HEK293 (cell line): ENCODE measurements at regions not wholly inside any gene's neighbourhood (a gene's known extent, or its start where the extent isn't known, plus 50 kb on each side); places are given as distances from the start of the nearest gene placed in this dataset.

Experiments used
- CTCF ChIA-PET: fragments of 350-600 bp; formaldehyde crosslinking; extraction: SDS; loops from one replicate; lab custom pipeline; 2021; ENCODE audit warnings: antibody characterized with exemption; lab: Yijun Ruan, JAX
- POLR2A ChIA-PET: fragments of 300-600 bp; formaldehyde crosslinking; extraction: SDS; loops from one replicate; lab custom pipeline; 2020; ENCODE audit warnings: antibody characterized with exemption, inconsistent platforms; lab: Yijun Ruan, JAX
- H3K27ac ChIP-seq: fragments of 200-500 bp; sonication (Bioruptor generic); 2 replicates; pipeline ENCODE4 v1.5.1; 2014; ENCODE audit warnings: low read depth, low read length, control low read depth, inconsistent platforms; ENCODE audit errors: extremely low read depth
- H3K36me3 ChIP-seq, 2 experiments: fragments of 200-500 bp in 1 of 2; sonication (Bioruptor generic) in 1 of 2; 1 replicate in 1 of 2; 2 replicates in 1 of 2; pipeline ENCODE4 v1.5.1; 2014 to 2017; ENCODE audit warnings: inconsistent platforms in 2 of 2, low read length in 2 of 2; ENCODE audit not compliant: control insufficient read depth in 2 of 2, insufficient read depth in 1 of 2
- H3K4me1 ChIP-seq: fragments of 200-500 bp; sonication (Bioruptor generic); 2 replicates; pipeline ENCODE4 v1.5.1; 2014; ENCODE audit warnings: mild to moderate bottlenecking, low read length, inconsistent platforms; ENCODE audit not compliant: control insufficient read depth, insufficient read depth
- H3K4me3 ChIP-seq: 2 replicates; pipeline ENCODE4 v1.5.1; 2011; ENCODE audit warnings: low read depth, mild to moderate bottlenecking, control low read depth, low read length, moderate library complexity
- H3K9me3 ChIP-seq: fragments of 200-500 bp; sonication (Bioruptor generic); 2 replicates; pipeline ENCODE4 v1.5.1; 2014; ENCODE audit warnings: low read depth, low read length, inconsistent platforms; ENCODE audit not compliant: control insufficient read depth, insufficient read depth
- BCL6B ChIP-seq: fragments of 450-650 bp; formaldehyde crosslinking; IDR thresholded peaks from 2 replicates; pipeline ENCODE4 v1.5.1; 2017; ENCODE audit warnings: missing biosample characterization, missing genetic modification characterization
- KLF10 ChIP-seq: fragments of 450-650 bp; IDR thresholded peaks from 2 replicates; pipeline ENCODE4 v1.5.1; 2018; ENCODE audit warnings: missing biosample characterization, mild to moderate bottlenecking, missing genetic modification characterization
- MZF1 ChIP-seq: fragments of 450-650 bp; formaldehyde crosslinking; IDR thresholded peaks from 2 replicates; pipeline ENCODE4 v1.5.1; 2017; ENCODE audit warnings: missing biosample characterization, missing genetic modification characterization, borderline replicate concordance
- PATZ1 ChIP-seq: fragments of 450-650 bp; formaldehyde crosslinking; IDR thresholded peaks from 2 replicates; pipeline ENCODE4 v1.5.1; 2016; ENCODE audit warnings: missing biosample characterization, missing genetic modification characterization
- REPIN1 ChIP-seq: fragments of 450-650 bp; formaldehyde crosslinking; IDR thresholded peaks from 2 replicates; pipeline ENCODE4 v1.5.1; 2017; ENCODE audit warnings: missing biosample characterization, missing genetic modification characterization, low read depth
- SCRT1 ChIP-seq: fragments of 450-650 bp; formaldehyde crosslinking; IDR thresholded peaks from 2 replicates; pipeline ENCODE4 v1.5.1; 2016; ENCODE audit warnings: missing biosample characterization, missing genetic modification characterization, borderline replicate concordance
- TSHZ1 ChIP-seq: fragments of 450-650 bp; formaldehyde crosslinking; IDR thresholded peaks from 2 replicates; pipeline ENCODE4 v1.5.1; 2016; ENCODE audit warnings: missing biosample characterization, missing genetic modification characterization, borderline replicate concordance
- YY1 ChIP-seq: fragments of 450-650 bp; formaldehyde crosslinking; IDR thresholded peaks from 2 replicates; pipeline ENCODE4 v1.5.1; 2018; ENCODE audit warnings: missing biosample characterization, missing genetic modification characterization
- ZNF140 ChIP-seq: fragments of 450-650 bp; formaldehyde crosslinking; IDR thresholded peaks from 2 replicates; pipeline ENCODE4 v1.5.1; 2016; ENCODE audit warnings: missing biosample characterization, missing genetic modification characterization
- ZNF146 ChIP-seq: fragments of 450-650 bp; formaldehyde crosslinking; IDR thresholded peaks from 2 replicates; pipeline ENCODE4 v1.5.1; 2016; ENCODE audit warnings: missing biosample characterization, missing genetic modification characterization
- ZNF16 ChIP-seq: fragments of 450-650 bp; formaldehyde crosslinking; IDR thresholded peaks from 2 replicates; pipeline ENCODE4 v1.5.1; 2016; ENCODE audit warnings: low read depth, missing biosample characterization, missing genetic modification characterization
- ZNF221 ChIP-seq: fragments of 450-650 bp; formaldehyde crosslinking; IDR thresholded peaks from 2 replicates; pipeline ENCODE4 v1.5.1; 2017; ENCODE audit warnings: missing biosample characterization, missing genetic modification characterization, borderline replicate concordance
- ZNF24 ChIP-seq: fragments of 450-650 bp; formaldehyde crosslinking; IDR thresholded peaks from 2 replicates; pipeline ENCODE4 v1.5.1; 2016; ENCODE audit warnings: missing biosample characterization, missing genetic modification characterization
- ZNF26 ChIP-seq: fragments of 450-650 bp; formaldehyde crosslinking; IDR thresholded peaks from 2 replicates; pipeline ENCODE4 v1.5.1; 2016; ENCODE audit warnings: missing biosample characterization, missing genetic modification characterization
- ZNF280C ChIP-seq: fragments of 450-650 bp; formaldehyde crosslinking; IDR thresholded peaks from 2 replicates; pipeline ENCODE4 v1.5.1; 2016; ENCODE audit warnings: missing biosample characterization, missing genetic modification characterization
- ZNF391 ChIP-seq: fragments of 450-650 bp; formaldehyde crosslinking; IDR thresholded peaks from 2 replicates; pipeline ENCODE4 v1.5.1; 2016; ENCODE audit warnings: low read depth, missing biosample characterization, missing genetic modification characterization, borderline replicate concordance
- ZNF416 ChIP-seq: fragments of 450-650 bp; formaldehyde crosslinking; IDR thresholded peaks from 2 replicates; pipeline ENCODE4 v1.5.1; 2016; ENCODE audit warnings: missing biosample characterization, missing genetic modification characterization
- ZNF48 ChIP-seq: fragments of 450-650 bp; formaldehyde crosslinking; IDR thresholded peaks from 2 replicates; pipeline ENCODE4 v1.5.1; 2016; ENCODE audit warnings: missing biosample characterization, missing genetic modification characterization
- ZNF530 ChIP-seq: fragments of 450-650 bp; formaldehyde crosslinking; IDR thresholded peaks from 2 replicates; pipeline ENCODE4 v1.5.1; 2016; ENCODE audit warnings: low read depth, missing biosample characterization, missing genetic modification characterization
- ZNF747 ChIP-seq: fragments of 450-650 bp; formaldehyde crosslinking; IDR thresholded peaks from 2 replicates; pipeline ENCODE4 v1.5.1; 2016; ENCODE audit warnings: missing biosample characterization, missing genetic modification characterization
- ZSCAN18 ChIP-seq: fragments of 450-650 bp; formaldehyde crosslinking; IDR thresholded peaks from 2 replicates; pipeline ENCODE4 v1.5.1; 2016; ENCODE audit warnings: missing biosample characterization, missing genetic modification characterization
- ZSCAN23 ChIP-seq: fragments of 450-650 bp; formaldehyde crosslinking; IDR thresholded peaks from 2 replicates; pipeline ENCODE4 v1.5.1; 2016; ENCODE audit warnings: missing biosample characterization, missing genetic modification characterization
- ZXDB ChIP-seq: fragments of 450-650 bp; formaldehyde crosslinking; IDR thresholded peaks from 2 replicates; pipeline ENCODE4 v1.5.1; 2016; ENCODE audit warnings: missing biosample characterization, missing genetic modification characterization

GRCh38 chr18:77619525-77619924 is 369.9 kb downstream of the GALR1 start (continued):
- TF ChIP-seq ZSCAN18 (no peak), BCL6B (tag by site-specific recombination) (no peak), REPIN1 (no peak), SCRT1 (tag by site-specific recombination) (no peak), ZNF747 (tag by site-specific recombination) (no peak), ZSCAN23 (tag by site-specific recombination) (no peak), ZNF140 (no peak), ZNF16 (tag by site-specific recombination) (no peak)

GRCh38 chr18:77622009-77622692 is 372.5 kb downstream of the GALR1 start:
- H3K4me3 ChIP-seq, result no peak overlapping the region
- ChIA-PET POLR2A (no interaction called here), CTCF (no interaction called here)
- H3K36me3 ChIP-seq, result no peaks in the 10 kb centered on the region
- H3K9me3 ChIP-seq, result no peaks in the 10 kb centered on the region
- H3K27ac ChIP-seq, result no peak overlapping the region
- no peak for TF ChIP-seq ZNF26 (tag by site-specific recombination)
- TF ChIP-seq ZXDB (tag by site-specific recombination), result no peak
- TF ChIP-seq YY1, result no peak
- TF ChIP-seq PATZ1 (tag by site-specific recombination), result no peak
- no peak for TF ChIP-seq ZNF280C (tag by site-specific recombination)
- TF ChIP-seq ZNF530, result no peak
- TF ChIP-seq ZNF24 (tag by site-specific recombination), result no peak
- TF ChIP-seq ZNF146 (tag by site-specific recombination), result no peak
- no peak for TF ChIP-seq ZNF221 (tag by site-specific recombination)
- no peak for TF ChIP-seq KLF10 (tag by site-specific recombination)
- TF ChIP-seq ZNF48 (tag by site-specific recombination), result no peak
- no peak for TF ChIP-seq ZNF416 (tag by site-specific recombination)
- TF ChIP-seq ZNF391 (tag by site-specific recombination), result no peak
- no peak for TF ChIP-seq MZF1 (tag by site-specific recombination)
- TF ChIP-seq TSHZ1 (tag by site-specific recombination), result no peak
- H3K4me1 ChIP-seq, result no peaks in the 10 kb centered on the region
